Stimulated activated CD4-positive, alpha-beta T cell treated with anti-CD3 and anti-CD28 coated beads, TNF-alpha, amount 100 ng/mL, for 48 hours (primary cell): ENCODE measurements at regions not wholly inside any gene's neighbourhood (a gene's known extent, or its start where the extent isn't known, plus 50 kb on each side); places are given as distances from the start of the nearest gene placed in this dataset.

Experiments
- DNase-seq, 3 donors: peaks; one replicate each; pipeline ENCODE4 v3.0.0-alpha.2; 2020; ENCODE audit warnings: low read depth in 3 of 3

DNA sequence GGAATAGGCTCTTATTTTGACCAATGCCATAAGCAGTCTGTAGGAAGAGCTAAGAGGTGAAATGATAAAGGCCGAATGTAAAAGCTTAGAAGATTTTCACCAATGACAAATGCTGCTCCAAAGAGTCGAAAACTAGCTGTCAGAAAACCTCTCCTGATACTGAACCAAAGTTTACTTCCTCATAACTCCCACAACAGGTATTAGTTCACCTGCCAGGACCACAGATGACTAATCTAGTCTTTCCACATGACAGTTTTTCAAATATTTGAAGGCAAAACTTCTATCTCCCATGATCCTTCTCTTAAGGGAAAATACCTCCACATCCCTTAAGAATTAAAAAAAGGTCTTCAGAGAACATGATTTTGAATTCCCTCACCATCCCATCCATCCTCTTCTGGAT lies 473.2 kb upstream of the SPHKAP start:
- no peak for DNase-seq

DNA sequence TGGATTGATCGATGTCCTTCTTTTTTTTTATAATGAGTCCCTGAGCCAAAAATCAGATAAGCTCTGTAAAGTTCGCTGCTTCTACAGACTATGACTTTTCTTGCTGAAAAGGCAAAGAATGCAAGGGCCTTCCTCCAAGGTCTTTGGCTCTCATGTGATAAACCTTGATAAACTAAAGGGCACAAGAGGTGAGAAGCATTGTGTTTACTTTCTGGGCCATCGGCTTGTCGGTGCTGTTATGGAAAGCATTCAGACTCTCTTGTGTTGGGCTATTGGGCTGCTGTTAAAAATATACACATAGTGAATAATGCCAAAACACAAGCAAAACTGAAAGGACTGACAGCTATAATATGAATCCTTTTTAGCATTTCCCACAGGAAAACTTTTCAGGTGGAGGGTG lies 472.4 kb upstream of the SPHKAP start:
- DNase-seq: no peak

DNA sequence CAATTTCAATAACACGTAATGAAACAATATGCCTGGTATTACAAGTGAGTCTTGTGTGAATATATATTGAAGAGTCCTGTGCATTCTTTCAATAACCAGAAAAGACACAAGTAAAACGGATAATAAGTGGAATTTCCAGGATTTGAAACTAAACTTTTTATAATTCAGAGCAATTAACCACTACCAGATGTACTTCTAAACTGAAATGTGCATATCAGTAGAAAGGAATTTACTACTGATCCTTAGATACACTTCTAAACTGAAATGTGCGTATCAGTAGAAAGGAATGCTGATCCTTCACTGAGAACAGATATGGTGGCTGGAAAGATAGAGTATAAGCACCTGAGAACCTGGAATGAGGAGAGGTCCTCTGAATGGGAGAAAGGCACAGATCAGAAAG lies 470.9 kb upstream of the SPHKAP start:
- no peak for DNase-seq

DNA sequence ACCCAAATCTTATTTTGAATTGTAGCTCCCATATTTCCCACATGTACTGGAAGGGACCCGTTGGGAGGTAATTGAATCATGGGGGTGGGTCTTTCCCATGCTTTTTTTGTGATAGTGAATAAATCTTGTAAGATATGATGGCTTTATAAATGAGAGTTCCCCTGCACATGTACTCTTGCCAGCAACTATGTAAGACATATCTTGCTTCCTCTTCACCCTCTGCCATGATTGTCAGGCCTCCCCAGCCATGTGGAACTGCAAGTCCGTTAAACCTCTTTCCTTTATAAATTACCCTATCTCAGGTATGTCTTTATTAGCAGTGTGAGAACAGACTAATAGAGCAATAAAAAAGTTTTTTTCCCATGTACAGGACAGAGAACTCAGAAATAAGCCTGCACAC lies 468.4 kb upstream of the SPHKAP start:
- DNase-seq: no peak

DNA sequence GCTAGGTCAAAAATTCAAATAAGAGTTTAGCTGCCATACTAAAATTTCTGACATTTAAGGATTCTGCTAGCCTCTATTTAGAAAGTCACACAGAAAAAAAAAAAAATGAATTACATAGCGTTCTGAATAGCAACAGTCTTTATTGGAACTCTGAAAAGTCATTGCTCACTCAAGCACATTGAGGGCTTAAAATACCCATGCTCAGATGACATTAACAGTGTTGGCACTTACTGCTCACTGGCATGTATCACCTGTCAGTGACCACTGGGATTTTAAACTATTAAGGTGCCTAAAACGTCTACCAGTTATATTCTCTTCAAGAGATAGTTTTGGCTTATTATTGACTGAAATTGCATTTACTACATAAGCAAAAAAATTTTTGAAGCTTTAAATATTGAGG lies 468.0 kb upstream of the SPHKAP start:
- no peak for DNase-seq

DNA sequence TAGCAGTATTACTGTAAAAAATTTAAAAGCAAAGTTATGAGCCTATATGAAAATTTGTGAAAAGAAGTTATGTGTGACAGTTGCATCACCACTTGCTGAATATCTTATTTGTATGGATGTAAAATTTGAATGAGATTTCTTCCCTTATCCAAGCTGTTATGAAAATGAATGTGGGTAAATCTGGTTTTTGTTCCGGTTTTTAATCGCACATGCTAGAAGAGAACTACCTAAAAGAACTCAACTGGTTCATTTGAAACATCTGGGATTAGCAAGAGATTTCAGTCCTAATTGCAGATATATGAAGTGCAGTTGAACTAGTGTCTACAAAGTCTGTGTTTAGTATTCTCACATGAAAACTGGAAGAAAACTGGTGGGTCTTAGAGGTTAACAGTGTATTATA lies 467.1 kb upstream of the SPHKAP start:
- no peak for DNase-seq

DNA sequence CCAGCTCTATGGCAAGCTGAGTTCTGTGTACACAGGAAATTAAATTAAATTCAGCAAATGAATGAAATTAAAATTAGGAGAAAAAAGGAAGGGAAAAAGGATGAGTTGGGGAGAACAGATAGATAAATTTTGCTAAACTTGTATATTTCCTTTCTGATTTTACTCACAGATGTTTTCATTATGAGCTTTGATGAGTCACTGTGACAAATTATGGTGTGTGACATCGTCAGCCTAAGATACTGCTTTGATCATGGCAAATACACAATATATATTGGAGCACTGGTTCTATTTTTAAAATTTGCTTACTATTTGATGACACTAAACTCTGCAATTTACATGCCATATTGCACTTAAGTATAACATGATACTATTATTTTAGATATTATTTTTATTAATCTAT lies 464.6 kb upstream of the SPHKAP start:
- DNase-seq: no peak

DNA sequence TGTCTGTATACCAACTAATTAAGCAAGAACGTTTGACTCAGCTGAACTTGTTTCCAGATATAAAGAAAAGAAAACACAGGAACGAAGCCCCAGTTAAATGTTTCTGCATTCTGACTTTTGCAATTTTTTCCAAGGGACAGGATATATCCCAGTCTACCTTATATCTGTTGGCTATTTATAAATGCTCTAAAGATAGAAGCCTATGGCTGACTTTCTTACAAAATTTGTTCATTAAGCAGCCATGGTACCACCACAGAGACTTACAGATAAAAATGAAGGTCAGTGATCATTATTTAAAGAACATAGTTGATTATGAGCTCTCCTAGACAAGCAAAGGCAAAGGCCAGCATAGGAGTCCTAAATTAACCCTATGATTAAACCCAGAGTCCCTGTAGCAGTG lies 462.7 kb upstream of the SPHKAP start:
- DNase-seq: no peak

DNA sequence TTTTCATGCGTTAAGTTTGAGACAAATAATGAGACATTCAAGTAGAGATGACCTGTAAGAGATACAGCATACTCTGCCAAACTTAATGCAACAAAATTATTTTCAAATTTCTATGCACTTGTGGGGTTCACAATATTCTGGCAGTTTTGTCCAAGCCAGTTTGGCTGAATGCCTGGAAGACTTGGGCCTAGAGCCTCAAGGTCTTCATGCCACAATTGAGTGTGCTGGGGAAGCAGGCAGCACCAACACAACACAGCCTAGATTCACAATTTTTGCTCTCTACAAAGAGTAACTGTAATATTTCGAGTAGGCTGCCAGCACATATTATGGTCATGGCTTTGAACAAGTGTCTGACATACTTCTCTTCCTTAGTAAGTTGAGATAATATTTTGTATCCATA lies 461.4 kb upstream of the SPHKAP start:
- DNase-seq: no peak

DNA sequence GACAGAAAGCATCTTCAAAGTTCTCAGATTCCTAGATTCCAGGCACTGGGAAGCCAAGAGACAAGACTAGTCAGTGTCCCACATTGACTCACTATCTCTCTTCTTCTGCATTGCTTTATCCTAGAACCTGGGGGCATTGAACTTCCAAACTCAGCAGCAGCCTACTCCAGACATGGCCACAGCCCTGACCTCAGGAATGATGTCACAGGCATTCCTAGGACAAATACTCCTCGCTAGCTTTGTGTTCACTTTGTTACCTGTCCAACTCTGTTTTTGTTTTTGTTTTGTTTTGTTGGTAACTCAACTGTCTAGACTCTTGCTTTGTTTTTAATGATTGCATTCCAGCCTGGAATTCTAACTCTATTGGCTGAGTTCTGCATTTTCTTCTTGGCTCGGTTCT lies 449.3 kb upstream of the SPHKAP start:
- no peak for DNase-seq

DNA sequence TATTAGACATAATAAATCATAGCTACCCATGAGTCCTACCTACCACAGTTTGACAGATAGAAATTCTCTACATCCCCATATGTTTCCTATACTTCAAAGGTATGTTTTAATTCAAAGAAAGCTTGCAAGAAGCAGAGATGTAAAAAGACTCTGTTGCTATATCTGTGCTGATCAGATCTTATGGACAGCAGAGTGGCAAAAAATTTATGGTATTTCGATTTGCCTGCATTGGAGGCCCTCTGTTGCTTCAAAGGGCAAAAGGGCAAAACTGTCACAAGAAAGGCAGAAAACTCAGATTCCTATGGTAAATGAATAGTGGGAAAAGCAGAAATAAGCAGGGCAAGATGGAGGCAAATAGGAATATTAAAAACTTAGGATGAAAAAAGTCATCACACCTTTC lies 447.8 kb upstream of the SPHKAP start:
- DNase-seq: no peak

DNA sequence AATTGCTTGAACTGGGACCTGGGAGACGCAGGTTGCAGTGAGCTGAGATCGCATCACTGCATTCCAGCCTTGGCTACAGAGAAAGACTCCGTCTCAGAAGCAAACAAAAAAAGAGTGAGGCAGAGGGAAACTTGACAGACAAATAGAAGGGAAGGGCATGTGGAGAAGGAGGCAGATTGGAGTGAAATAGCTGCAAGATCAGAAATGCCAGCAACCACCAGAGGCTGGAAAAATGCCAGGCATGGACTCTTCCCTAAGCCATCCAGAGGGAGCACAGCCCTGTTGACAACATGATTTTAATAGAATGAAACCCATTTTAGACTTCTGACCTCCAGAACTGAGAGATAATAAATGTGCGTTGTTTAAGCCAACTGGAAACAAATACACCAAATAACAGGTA lies 447.2 kb upstream of the SPHKAP start:
- DNase-seq: no peak

DNA sequence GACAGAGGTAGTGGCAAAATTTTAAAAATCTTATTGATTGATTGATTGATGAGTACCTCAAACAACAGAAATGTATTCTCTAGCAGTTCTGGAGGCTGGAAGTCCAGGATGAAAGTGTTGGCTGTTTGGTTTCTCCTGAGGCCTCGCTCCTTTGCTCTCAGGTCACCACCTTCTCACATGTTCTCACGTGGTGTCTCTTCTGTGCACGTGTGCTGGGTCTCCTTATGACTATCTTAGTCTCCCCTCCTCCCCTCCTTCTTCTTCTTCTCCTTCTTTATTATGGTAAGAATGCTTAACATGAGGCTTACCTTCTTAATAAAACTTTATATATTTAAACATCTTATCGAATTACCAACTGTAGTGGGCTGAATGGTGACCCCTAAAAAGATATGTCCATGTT lies 446.0 kb upstream of the SPHKAP start:
- no peak for DNase-seq

DNA sequence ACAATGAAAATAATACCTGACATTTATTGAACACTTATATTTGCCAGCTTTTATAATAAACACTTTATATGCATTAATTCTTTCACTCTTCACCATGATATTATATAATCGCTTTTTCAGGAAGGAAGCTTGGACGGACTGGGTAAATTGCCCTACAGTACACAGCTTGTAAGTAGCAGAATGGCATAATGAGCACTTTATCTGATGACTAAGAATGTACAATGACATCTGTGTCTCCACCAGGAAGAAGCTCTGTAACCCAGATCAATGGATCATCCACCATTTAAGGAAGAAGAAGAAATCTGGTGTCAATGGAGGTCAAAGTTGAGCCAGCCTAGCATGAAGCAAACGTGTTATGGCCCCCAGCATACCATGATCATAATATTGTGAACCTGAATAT lies 444.0 kb upstream of the SPHKAP start:
- no peak for DNase-seq

DNA sequence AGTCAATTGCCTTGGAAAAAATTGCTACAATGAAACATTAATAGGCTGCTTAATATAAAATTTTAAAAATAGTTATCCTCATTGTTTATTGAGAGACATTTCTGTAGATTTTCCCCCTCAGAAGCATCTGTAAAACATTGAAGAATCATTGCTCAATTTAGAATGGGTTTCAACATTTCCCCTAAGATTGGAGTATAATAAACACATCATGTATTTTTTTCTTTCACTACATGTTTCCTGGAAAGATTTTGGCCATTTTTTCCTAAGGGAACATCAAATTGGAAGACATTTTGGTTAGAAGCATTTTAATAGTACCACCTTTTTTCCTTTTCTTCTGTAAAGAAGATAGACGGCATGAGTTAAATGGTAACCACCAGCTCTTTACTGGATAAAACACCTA lies 443.2 kb upstream of the SPHKAP start:
- no peak for DNase-seq

DNA sequence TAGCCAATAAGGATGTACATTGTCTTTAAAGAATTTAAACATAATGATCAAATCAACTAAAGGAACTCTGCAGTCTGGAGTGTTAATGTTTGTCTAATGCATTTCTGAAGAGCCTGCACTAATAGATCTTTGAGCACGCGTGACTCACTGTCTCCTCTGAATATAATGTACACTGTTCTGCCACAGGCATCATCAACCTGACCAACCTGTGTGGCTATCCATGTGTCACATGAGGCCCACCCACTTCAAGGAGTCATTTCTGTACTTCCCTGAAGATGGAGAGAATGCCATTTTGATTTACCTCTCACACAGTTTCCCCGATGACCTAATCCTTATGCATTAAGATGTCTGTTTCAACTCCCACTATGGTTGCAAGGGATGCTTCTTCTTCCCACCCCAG lies 434.0 kb upstream of the SPHKAP start:
- no peak for DNase-seq

DNA sequence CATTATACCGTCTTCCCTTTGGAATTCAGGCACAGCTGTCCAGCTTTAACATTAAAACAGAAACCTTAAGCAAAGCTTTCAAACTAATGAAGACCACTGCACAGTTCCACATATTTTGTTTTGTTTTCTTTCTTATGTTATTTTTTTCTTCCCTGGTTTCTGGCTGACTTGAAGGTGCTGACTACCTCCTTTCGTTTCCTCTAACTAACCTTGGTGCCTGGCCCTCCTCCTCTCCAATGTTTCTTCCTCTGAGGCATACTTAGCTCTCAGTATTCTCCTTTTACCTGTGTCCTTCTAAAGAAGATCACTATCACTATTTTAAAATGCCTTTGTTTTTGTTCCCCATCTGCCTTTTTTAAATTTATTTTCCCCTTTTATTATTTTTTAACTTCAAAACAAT lies 433.3 kb upstream of the SPHKAP start:
- no peak for DNase-seq

DNA sequence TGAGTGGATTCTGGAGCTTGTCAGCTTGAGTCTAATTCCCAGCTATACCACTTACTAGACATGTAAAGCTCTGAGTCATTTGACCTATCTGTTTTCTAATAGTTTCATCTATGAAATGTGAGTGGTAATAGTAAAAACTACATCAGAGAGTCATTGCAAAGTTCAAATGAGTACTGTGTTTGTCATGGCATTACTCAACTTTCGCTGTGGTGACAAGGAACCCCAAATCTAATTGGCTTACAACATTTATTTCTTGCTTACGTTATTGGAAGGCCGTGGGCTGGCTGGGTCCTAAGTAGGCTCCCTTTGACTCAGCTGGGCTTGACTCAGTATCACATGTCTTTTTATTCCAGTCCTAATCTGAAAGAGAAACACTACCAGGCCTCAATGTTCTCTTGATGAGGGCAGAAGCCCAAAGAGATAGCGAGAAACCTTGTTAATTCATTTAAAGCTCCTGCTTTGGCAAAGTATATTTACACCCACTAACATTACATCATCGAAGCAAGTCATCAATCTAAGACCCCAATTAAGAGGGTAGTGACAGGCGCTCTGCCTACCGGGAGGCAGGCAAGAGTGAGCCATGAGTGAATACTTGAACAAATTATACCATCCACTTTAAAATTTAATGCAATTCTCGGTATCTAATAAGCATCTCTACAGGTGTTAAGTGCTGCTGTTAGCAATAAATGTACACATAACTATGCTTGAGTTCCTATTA lies 431.8 kb upstream of the SPHKAP start:
- peak in 1 of 3 donors; percentile 0 for DNase-seq

DNA sequence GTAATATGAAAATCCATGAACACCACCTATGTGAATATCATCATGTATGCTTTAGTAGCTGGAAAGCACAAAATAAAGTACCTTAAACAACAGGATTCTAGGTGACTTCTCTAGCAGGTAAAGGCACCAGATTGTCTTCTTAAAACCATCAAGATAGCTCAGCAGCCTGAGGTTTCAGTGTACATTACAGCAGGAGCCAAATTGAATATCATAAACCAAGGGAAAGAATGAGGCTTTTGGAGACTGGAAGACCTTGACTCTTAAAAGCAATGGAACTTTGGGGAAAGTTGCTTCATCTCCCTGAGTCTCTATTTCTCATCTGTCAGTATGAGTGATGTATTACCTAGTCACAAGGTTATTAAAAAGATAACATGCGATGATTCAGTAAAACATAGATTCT lies 429.7 kb upstream of the SPHKAP start:
- no peak for DNase-seq

DNA sequence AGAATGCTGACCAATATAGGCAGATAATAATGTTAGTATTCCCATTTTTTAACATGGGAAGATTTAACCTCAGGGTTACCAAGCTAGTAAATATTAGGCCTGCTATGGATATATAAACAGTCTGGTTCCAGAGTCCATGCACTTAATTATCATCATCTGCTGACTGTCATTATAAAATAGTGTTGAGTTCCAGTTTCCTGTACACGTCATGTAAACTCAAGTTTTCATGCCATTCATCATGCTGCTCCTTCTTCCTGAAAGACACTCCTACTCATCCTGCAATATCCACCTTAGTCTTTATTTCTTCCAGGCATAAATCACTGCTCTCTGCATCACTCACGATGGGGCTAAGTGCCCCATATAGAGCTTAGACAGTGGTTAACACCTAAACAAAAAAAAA lies 420.8 kb upstream of the SPHKAP start:
- DNase-seq: no peak

DNA sequence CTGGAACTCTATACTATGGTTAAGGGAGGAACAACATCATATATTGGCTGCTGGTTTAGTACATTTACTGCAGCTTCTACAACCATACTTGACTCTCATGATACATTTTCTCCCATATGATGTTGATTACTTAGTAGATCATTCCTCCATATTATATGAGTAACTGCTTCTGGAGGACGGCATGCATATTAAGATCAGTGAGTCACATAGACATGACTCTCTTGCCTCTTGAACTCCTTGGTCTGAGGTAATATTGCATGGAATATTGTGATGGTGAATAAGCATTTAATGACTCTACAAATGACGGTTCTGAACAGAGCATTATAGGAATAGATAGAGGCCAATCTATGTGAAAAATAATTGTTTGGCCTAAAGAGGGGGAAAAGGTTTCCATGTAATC lies 418.8 kb upstream of the SPHKAP start:
- no peak for DNase-seq

DNA sequence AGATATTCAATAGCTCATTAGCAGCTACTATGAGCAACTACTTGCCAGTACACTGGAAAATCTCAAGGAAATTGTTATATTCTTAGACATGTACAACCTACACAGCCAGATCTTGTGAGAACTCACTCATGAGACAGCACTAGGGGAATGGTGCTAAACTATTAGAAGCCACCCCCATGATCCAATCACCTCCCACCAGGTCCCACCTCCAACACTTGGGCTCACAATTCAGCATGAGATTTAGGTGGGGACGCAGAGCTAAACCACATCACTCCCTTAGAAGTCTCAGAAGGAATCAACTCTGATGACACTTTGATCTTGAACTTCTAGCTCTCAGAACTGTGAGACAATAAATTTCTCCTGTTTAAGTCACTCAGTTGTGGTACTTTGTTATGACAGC lies 418.3 kb upstream of the SPHKAP start:
- no peak for DNase-seq

DNA sequence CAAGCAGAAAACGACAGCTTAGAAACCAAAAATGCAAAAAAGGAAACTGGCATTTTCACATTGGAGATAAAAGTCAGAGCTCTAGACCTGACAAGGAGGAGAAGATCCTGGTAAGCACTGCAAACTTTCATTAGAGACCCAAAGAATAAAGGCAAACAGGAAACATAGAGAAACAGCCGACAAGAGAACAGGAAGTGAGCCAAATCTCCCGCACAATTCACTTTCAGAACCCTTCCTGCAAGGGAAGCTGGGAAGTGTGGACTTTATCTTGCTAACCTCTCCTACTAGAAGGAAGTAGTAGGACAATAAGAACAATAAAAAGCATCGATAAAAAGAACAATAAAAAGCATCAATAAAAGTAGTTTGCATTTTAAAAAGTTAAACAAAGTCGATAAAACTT lies 417.8 kb upstream of the SPHKAP start:
- DNase-seq: no peak

DNA sequence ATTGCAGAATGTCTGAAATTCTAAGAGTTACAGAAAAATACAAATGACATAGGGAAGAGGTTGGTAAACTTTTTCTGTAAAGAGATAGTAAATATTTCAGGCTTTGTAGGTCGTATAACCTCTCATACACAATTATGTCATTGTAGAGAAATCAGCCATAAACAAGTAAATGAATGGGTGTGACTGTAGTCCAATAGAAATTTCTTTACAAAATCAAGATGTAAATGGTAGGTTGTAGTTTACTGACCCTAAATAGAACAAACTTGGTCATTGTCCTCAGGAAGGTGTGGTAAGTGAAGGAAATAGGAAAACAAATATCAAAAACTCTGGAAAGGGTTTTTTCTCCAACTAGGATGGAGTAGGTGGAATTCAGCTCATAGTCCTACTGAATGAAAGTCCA lies 415.5 kb upstream of the SPHKAP start:
- DNase-seq: no peak

DNA sequence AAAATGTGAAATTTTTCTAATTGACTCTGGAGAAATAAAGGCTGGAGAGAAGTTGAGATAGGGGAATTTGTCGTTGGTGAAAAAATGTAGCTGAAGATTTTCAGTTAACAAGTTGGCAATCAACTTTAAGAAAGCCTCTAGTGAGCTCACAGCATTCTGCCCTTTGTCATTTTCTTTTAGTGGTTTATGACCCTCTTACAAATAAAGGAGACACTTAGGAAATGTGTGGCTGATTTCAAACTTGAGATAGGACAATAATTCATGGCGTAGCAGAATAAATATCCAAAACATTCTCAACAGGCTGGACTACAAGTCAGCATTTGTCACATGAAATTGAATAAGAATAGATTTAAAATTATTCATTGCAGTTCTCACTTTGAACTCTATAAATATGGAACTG lies 412.5 kb upstream of the SPHKAP start:
- DNase-seq: no peak
